HL-60 (cell line): ENCODE measurements at regions not wholly inside any gene's neighbourhood (a gene's known extent, or its start where the extent isn't known, plus 50 kb on each side); places are given as distances from the start of the nearest gene placed in this dataset.

Source experiments
- DNase-seq, 2 experiments: peaks; one replicate each; pipeline ENCODE4 v3.0.0-alpha.2; 2010 to 2020; ENCODE audit warnings: low read depth in 1 of 2, low spot score in 1 of 2
- H3K27ac ChIP-seq: fragments of 250-450 bp; sonication (Bioruptor Pico); replicated peaks from 2 replicates; pipeline ENCODE4 v1.5.1; 2020; ENCODE audit warnings: mild to moderate bottlenecking, moderate library complexity
- H3K27me3 ChIP-seq: fragments of 250-450 bp; sonication (Bioruptor Pico); 2 replicates; pipeline ENCODE4 v1.5.1; 2021; ENCODE audit warnings: mild to moderate bottlenecking, moderate library complexity; ENCODE audit not compliant: insufficient read depth, poor library complexity, severe bottlenecking
- H3K4me3 ChIP-seq: replicated peaks from 2 replicates; pipeline ENCODE4 v1.5.1; 2011; ENCODE audit warnings: mild to moderate bottlenecking, control low read depth, low read length; ENCODE audit not compliant: insufficient read depth
- GABPA ChIP-seq: IDR thresholded peaks from 2 replicates; pipeline ENCODE4 v1.6.1; 2012; ENCODE audit warnings: low read depth
- POLR2AphosphoS5 ChIP-seq: IDR thresholded peaks from 2 replicates; pipeline ENCODE4 v1.6.1; 2012; ENCODE audit warnings: low read depth
- SPI1 ChIP-seq: IDR thresholded peaks from 2 replicates; pipeline ENCODE4 v1.6.1; 2012; ENCODE audit warnings: low read depth, mild to moderate bottlenecking, borderline replicate concordance
- TF ChIP-seq, protein P1 (sequence below): IDR thresholded peaks from 2 replicates; pipeline ENCODE4 v1.6.1; 2012; ENCODE audit warnings: low read depth; ENCODE audit not compliant: insufficient replicate concordance
- TF ChIP-seq, protein P2 (sequence below): IDR thresholded peaks from one replicate; pipeline ENCODE4 v1.5.1; 2011; ENCODE audit warnings: low read length, control low read depth, inconsistent platforms; ENCODE audit not compliant: insufficient read depth

DNA sequence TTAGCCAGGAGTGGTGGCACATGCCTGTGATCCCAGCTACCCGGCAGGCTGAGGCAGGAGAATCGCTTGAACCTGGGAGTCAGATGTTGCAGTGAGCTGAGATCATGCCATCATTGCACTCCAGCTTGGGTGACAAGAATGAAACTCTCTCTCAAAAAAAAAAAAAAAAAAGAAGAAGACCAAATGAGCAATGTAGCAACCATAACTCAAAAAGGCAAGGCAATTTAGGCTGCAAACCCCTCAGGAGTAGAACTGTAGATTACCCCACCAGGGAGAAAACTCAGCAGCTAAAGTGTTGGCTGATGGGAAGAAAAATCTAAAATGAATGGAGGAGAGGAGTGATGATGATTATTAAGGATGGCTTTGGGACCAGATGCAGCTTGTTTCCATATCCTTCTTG, 256.7 kb upstream of the UBASH3B start:
- DNase-seq = no peak
- no peak overlapping the region for H3K27ac ChIP-seq
- TF ChIP-seq, protein P1, sequence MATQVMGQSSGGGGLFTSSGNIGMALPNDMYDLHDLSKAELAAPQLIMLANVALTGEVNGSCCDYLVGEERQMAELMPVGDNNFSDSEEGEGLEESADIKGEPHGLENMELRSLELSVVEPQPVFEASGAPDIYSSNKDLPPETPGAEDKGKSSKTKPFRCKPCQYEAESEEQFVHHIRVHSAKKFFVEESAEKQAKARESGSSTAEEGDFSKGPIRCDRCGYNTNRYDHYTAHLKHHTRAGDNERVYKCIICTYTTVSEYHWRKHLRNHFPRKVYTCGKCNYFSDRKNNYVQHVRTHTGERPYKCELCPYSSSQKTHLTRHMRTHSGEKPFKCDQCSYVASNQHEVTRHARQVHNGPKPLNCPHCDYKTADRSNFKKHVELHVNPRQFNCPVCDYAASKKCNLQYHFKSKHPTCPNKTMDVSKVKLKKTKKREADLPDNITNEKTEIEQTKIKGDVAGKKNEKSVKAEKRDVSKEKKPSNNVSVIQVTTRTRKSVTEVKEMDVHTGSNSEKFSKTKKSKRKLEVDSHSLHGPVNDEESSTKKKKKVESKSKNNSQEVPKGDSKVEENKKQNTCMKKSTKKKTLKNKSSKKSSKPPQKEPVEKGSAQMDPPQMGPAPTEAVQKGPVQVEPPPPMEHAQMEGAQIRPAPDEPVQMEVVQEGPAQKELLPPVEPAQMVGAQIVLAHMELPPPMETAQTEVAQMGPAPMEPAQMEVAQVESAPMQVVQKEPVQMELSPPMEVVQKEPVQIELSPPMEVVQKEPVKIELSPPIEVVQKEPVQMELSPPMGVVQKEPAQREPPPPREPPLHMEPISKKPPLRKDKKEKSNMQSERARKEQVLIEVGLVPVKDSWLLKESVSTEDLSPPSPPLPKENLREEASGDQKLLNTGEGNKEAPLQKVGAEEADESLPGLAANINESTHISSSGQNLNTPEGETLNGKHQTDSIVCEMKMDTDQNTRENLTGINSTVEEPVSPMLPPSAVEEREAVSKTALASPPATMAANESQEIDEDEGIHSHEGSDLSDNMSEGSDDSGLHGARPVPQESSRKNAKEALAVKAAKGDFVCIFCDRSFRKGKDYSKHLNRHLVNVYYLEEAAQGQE = no peak
- TF ChIP-seq GABPA (no peak), SPI1 (no peak), POLR2AphosphoS5 (no peak)
- TF ChIP-seq, protein P2, sequence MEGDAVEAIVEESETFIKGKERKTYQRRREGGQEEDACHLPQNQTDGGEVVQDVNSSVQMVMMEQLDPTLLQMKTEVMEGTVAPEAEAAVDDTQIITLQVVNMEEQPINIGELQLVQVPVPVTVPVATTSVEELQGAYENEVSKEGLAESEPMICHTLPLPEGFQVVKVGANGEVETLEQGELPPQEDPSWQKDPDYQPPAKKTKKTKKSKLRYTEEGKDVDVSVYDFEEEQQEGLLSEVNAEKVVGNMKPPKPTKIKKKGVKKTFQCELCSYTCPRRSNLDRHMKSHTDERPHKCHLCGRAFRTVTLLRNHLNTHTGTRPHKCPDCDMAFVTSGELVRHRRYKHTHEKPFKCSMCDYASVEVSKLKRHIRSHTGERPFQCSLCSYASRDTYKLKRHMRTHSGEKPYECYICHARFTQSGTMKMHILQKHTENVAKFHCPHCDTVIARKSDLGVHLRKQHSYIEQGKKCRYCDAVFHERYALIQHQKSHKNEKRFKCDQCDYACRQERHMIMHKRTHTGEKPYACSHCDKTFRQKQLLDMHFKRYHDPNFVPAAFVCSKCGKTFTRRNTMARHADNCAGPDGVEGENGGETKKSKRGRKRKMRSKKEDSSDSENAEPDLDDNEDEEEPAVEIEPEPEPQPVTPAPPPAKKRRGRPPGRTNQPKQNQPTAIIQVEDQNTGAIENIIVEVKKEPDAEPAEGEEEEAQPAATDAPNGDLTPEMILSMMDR = no peak
- H3K27me3 ChIP-seq = no peaks in the 10 kb centered on the region
- no peak overlapping the region for H3K4me3 ChIP-seq

DNA sequence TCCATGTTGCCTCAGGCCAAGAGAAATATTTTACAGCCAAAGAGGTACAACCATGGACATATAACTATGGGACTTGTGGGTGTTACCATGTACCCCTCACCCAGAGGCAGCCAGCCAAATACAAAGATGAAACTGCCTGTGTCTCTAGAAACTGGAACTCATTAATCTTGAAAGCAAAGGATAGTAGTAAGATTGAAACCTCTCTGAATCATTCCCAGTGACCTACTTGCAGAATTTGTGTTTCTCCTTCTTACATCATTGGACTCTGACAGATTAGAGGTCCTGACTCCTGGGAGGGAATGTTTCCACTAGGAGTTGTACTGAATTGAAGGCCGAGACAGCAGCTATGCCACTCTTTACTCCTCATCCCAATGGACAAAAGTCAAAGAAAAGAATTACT, 257.4 kb upstream of the UBASH3B start:
- H3K27ac ChIP-seq = no peak overlapping the region
- H3K27me3 ChIP-seq = no peaks in the 10 kb centered on the region
- no peak overlapping the region for H3K4me3 ChIP-seq
- no peak for DNase-seq
- TF ChIP-seq POLR2AphosphoS5 (no peak), SPI1 (no peak), GABPA (no peak)
- TF ChIP-seq, protein P2 = no peak
- TF ChIP-seq, protein P1 = no peak

DNA sequence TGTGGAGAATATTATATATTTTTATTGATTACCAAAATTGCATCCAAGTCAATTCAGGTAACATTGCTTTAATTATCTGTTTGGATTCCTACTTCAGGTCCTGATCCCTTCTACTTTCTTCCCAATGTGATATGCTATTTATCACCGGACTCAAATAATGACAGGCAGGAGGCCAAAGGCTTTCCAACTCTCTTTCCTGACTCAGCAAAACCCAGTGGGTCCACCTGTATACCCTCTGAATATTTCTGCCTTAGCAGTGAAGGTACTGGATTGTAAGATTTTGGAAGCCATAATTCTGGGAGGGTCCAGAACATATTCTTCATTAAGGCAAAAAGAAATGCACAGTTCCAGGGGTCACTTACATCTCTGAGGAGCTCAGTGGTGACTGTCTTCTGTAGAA, 260.2 kb upstream of the UBASH3B start:
- DNase-seq = no peak
- Histone ChIP-seq H3K4me3 (no peak overlapping the region), H3K27me3 (no peaks in the 10 kb centered on the region), H3K27ac (no peak overlapping the region)
- TF ChIP-seq POLR2AphosphoS5 = no peak
- TF ChIP-seq, protein P2 = no peak

DNA sequence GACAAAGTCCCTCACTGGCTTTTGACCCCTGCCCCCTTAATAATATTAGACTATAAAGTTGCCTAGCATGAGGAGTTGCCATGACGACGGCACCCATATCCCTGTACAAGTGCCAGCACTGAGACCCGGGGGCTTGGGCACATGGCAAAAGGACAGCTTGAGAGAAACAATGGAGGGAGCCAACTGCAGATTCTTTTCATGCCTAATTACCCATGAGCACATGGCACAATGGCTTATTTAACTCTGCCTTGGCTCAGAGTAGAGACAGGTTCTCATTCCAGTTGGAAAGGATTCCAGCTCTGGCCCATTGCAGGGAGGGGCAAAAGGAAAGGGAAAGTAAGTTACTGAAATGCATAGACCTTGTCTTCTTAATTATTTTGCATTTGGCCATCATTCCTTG, 261.2 kb upstream of the UBASH3B start:
- Histone ChIP-seq H3K4me3 (no peak overlapping the region), H3K27ac (no peak overlapping the region; the same call in 1 of the 2 replicates), H3K27me3 (no peaks in the 10 kb centered on the region)
- no peak for DNase-seq
- TF ChIP-seq, protein P2 = no peak
- TF ChIP-seq GABPA = no peak
- no peak for TF ChIP-seq POLR2AphosphoS5
- TF ChIP-seq SPI1 = no peak
- TF ChIP-seq, protein P1 = no peak
